ENCODE measurements at regions not wholly inside any gene's neighbourhood (a gene's known extent, or its start where the extent isn't known, plus 50 kb on each side); places are given as distances from the start of the nearest gene placed in this dataset.

DNA sequence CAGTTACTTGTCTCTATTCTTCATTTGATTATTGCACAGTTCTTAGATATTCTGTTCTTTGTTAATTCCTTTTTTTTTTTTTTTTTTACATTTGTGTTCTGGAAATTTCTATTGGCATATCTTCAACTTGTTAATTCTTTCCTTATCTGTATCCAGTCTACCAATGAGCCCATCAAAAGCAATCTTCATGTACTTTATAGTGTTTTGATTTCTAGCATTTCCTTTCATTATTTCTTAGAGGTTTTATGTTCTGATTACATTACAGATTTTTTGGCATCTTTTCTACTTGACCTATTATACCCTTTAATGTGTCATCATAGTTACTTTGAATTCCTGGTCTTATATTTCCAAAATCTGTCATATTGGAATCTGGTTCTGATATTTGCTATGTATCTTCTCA lies 2194.8 kb downstream of the PCDH9 start:
- Histone ChIP-seq H2AFZ (ENCODE audit: low read depth, low read length) (no peak overlapping the region), H3K27ac (ENCODE audit: insufficient read depth, low read depth, low read length) (no peak overlapping the region), H3K79me2 (ENCODE audit: control insufficient read depth, insufficient read depth, low read length) (no peaks in the 10 kb centered on the region), H3K9me3 (replicated peaks; ENCODE audit: control insufficient read depth, insufficient read depth, low read length) (no peaks in the 10 kb centered on the region), H3K9ac (replicated peaks; ENCODE audit: extremely low read depth, insufficient read depth, low read length) (no peak overlapping the region), H3K4me2 (ENCODE audit: insufficient read depth, low read length) (no peak overlapping the region), H3K4me1 (ENCODE audit: control insufficient read depth, extremely low read depth, insufficient read depth, low read length) (no peaks in the 10 kb centered on the region), H3K27me3 (ENCODE audit: control insufficient read depth in 2 of 2, insufficient read depth in 2 of 2, low read length in 2 of 2) (no peaks in the 10 kb centered on the region), H3K4me3 (replicated peaks in 1 of 3; ENCODE audit: insufficient read depth in 1 of 3, low read depth in 1 of 3, low read length in 3 of 3) (no peak overlapping the region), H3K36me3 (ENCODE audit: control insufficient read depth in 2 of 2, extremely low read depth in 1 of 2, insufficient read depth in 2 of 2, low read length in 2 of 2) (no peaks in the 10 kb centered on the region), H4K20me1 (replicated peaks; ENCODE audit: control insufficient read depth, extremely low read depth, insufficient read depth, low read length) (no peaks in the 10 kb centered on the region), H3K9me1 (replicated peaks; ENCODE audit: control insufficient read depth, extremely low read depth, insufficient read depth, low read length) (no peaks in the 10 kb centered on the region)
- POLR2A ChIA-PET, result no interaction called here
- CTCF ChIA-PET, result no interaction called here
- BruUV-seq (replicated peaks), result no TSS peak
- intact Hi-C loops (cut with micrococcal nuclease) (no loop called here), dilution Hi-C loops (cut with MboI; ENCODE audit: extremely low pct_ligation_motif_present, low sequenced_read_pairs) (no loop called here)
- no peak for TF ChIP-seq MYC (IDR thresholded peaks at IDR 0.05; ENCODE audit: low read depth, low read length)
- FAIRE-seq, result no peak
- DNase-seq (ENCODE audit: low read depth, low spot score), result no peak

DNA sequence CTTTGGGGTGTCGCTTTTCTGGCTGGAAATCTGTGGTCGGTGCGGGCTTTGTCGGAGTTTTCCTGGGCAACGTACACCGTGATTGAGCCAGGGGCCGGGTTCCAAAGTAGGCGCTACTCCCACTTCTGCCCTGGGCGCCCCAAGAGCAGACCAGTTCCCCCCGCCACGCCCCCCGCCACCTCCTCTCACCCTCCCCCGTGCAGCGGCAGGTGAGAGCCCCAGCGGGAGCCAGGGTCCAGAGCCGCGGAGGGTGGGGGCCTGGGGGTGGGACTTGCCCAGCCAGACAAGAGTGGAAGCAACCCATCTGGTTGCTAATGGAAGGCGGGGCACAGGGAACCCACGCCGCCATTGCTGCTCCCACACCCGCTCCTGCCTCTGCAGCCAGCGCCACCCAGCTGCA lies 2195.9 kb downstream of the PCDH9 start:
- no peaks in the 10 kb centered on the region for H3K36me3 ChIP-seq (ENCODE audit: control insufficient read depth in 2 of 2, extremely low read depth in 1 of 2, insufficient read depth in 2 of 2, low read length in 2 of 2)
- no peak overlapping the region for H3K4me2 ChIP-seq (ENCODE audit: insufficient read depth, low read length)
- CTCF ChIA-PET, result no interaction called here
- H3K9me3 ChIP-seq (replicated peaks; ENCODE audit: control insufficient read depth, insufficient read depth, low read length), result no peaks in the 10 kb centered on the region
- no TSS peak for BruUV-seq (replicated peaks)
- FAIRE-seq (no peak), DNase-seq (ENCODE audit: low read depth, low spot score) (no peak)
- H4K20me1 ChIP-seq (replicated peaks; ENCODE audit: control insufficient read depth, extremely low read depth, insufficient read depth, low read length), result no peaks in the 10 kb centered on the region
- H2AFZ ChIP-seq (ENCODE audit: low read depth, low read length), result no peak overlapping the region
- no peaks in the 10 kb centered on the region for H3K79me2 ChIP-seq (ENCODE audit: control insufficient read depth, insufficient read depth, low read length)
- H3K27ac ChIP-seq (ENCODE audit: insufficient read depth, low read depth, low read length), result no peak overlapping the region
- no peaks in the 10 kb centered on the region for H3K4me1 ChIP-seq (ENCODE audit: control insufficient read depth, extremely low read depth, insufficient read depth, low read length)
- no peak overlapping the region for H3K9ac ChIP-seq (replicated peaks; ENCODE audit: extremely low read depth, insufficient read depth, low read length)
- no peaks in the 10 kb centered on the region for H3K27me3 ChIP-seq (ENCODE audit: control insufficient read depth in 2 of 2, insufficient read depth in 2 of 2, low read length in 2 of 2)
- POLR2A ChIA-PET, result no interaction called here
- dilution Hi-C loops (cut with MboI; ENCODE audit: extremely low pct_ligation_motif_present, low sequenced_read_pairs) (no loop called here), intact Hi-C loops (cut with micrococcal nuclease) (no loop called here)
- TF ChIP-seq POLR2AphosphoS5 (IDR thresholded peaks at IDR 0.05; ENCODE audit: insufficient read depth, low read depth, low read length) (no peak), MYC (IDR thresholded peaks at IDR 0.05; ENCODE audit: low read depth, low read length) (no peak), FOS (IDR thresholded peaks at IDR 0.05; ENCODE audit: borderline replicate concordance, insufficient read depth, low read length) (no peak), EZH2 (IDR thresholded peaks at IDR 0.05; ENCODE audit: borderline replicate concordance, low read depth, low read length, severe bottlenecking) (no peak), GATA2 (IDR thresholded peaks at IDR 0.05; ENCODE audit: insufficient read depth, insufficient read length, low read depth, low read length) (no peak), POLR2A (IDR thresholded peaks at IDR 0.05; ENCODE audit: low read depth, low read length) (no peak), JUN (IDR thresholded peaks at IDR 0.05; ENCODE audit: borderline replicate concordance, insufficient read depth, insufficient read length, low read depth) (no peak)
- TF ChIP-seq, protein P1, sequence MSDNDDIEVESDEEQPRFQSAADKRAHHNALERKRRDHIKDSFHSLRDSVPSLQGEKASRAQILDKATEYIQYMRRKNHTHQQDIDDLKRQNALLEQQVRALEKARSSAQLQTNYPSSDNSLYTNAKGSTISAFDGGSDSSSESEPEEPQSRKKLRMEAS (IDR thresholded peaks at IDR 0.05; ENCODE audit: insufficient read depth, insufficient read length), result no peak
- TF ChIP-seq, protein P2, sequence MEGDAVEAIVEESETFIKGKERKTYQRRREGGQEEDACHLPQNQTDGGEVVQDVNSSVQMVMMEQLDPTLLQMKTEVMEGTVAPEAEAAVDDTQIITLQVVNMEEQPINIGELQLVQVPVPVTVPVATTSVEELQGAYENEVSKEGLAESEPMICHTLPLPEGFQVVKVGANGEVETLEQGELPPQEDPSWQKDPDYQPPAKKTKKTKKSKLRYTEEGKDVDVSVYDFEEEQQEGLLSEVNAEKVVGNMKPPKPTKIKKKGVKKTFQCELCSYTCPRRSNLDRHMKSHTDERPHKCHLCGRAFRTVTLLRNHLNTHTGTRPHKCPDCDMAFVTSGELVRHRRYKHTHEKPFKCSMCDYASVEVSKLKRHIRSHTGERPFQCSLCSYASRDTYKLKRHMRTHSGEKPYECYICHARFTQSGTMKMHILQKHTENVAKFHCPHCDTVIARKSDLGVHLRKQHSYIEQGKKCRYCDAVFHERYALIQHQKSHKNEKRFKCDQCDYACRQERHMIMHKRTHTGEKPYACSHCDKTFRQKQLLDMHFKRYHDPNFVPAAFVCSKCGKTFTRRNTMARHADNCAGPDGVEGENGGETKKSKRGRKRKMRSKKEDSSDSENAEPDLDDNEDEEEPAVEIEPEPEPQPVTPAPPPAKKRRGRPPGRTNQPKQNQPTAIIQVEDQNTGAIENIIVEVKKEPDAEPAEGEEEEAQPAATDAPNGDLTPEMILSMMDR (IDR thresholded peaks at IDR 0.05; ENCODE audit: extremely low read depth in 1 of 2, insufficient read depth in 1 of 2, low read depth in 1 of 2, low read length in 2 of 2), result no peak
- no peak overlapping the region for H3K4me3 ChIP-seq (replicated peaks in 1 of 3; ENCODE audit: insufficient read depth in 1 of 3, low read depth in 1 of 3, low read length in 3 of 3)
- no peaks in the 10 kb centered on the region for H3K9me1 ChIP-seq (replicated peaks; ENCODE audit: control insufficient read depth, extremely low read depth, insufficient read depth, low read length)

Data from endothelial cell of umbilical vein (primary cell).